DOHH2 (cell line): ENCODE measurements at regions not wholly inside any gene's neighbourhood (a gene's known extent, or its start where the extent isn't known, plus 50 kb on each side); places are given as distances from the start of the nearest gene placed in this dataset.

Experiments
- H3F3A ChIP-seq: fragments of 200-600 bp; sonication (generic), shearing (Covaris generic); 2 replicates; pipeline ENCODE4 v1.6.0; 2016; ENCODE audit warnings: antibody characterized with exemption, mild to moderate bottlenecking; ENCODE audit not compliant: control insufficient read depth, insufficient read depth
- H3K27ac ChIP-seq: fragments of 200-600 bp; sonication (generic); 2 replicates; pipeline ENCODE4 v1.5.1; 2014; ENCODE audit warnings: low read depth, mild to moderate bottlenecking, low read length, moderate library complexity
- H3K27me3 ChIP-seq: fragments of 200-600 bp; sonication (generic); 2 replicates; pipeline ENCODE4 v1.6.1; 2014; ENCODE audit warnings: mild to moderate bottlenecking, low read length, mixed read lengths; ENCODE audit not compliant: control insufficient read depth
- H3K36me3 ChIP-seq: fragments of 200-600 bp; sonication (generic); 2 replicates; pipeline ENCODE4 v1.6.1; 2014; ENCODE audit warnings: mild to moderate bottlenecking, low read length, moderate library complexity, mixed read lengths; ENCODE audit not compliant: control insufficient read depth
- H3K4me1 ChIP-seq: fragments of 200-600 bp; sonication (generic); 2 replicates; pipeline ENCODE4 v1.6.1; 2014; ENCODE audit warnings: mild to moderate bottlenecking, low read length, mixed read lengths; ENCODE audit not compliant: control insufficient read depth
- H3K4me2 ChIP-seq: fragments of 200-600 bp; sonication (generic); 2 replicates; pipeline ENCODE4 v1.6.0; 2014; ENCODE audit warnings: mild to moderate bottlenecking, low read length, moderate library complexity
- H3K4me3 ChIP-seq: fragments of 200-600 bp; sonication (generic); 2 replicates; pipeline ENCODE4 v1.5.1; 2014; ENCODE audit warnings: mild to moderate bottlenecking, low read length, mixed read lengths
- H3K79me2 ChIP-seq: fragments of 200-600 bp; sonication (generic); 2 replicates; pipeline ENCODE4 v1.6.1; 2014; ENCODE audit warnings: mild to moderate bottlenecking, low read length, mixed read lengths; ENCODE audit not compliant: control insufficient read depth
- H3K9me2 ChIP-seq: fragments of 200-600 bp; sonication (generic); replicated peaks from 2 replicates; pipeline ENCODE4 v1.6.1; 2014; ENCODE audit warnings: mild to moderate bottlenecking, low read length, mixed read lengths; ENCODE audit not compliant: control insufficient read depth
- H3K9me3 ChIP-seq: fragments of 200-600 bp; sonication (generic); 2 replicates; pipeline ENCODE4 v1.6.1; 2014; ENCODE audit warnings: antibody characterized with exemption, low read length, mixed read lengths; ENCODE audit not compliant: control insufficient read depth, insufficient read depth
- H4K20me1 ChIP-seq: fragments of 200-600 bp; sonication (generic); 2 replicates; pipeline ENCODE4 v1.6.0; 2014; ENCODE audit warnings: low read depth, mild to moderate bottlenecking, antibody characterized with exemption, low read length, moderate library complexity; ENCODE audit not compliant: control insufficient read depth, insufficient read depth
- CTCF ChIP-seq: fragments of 200-600 bp; sonication (generic); IDR thresholded peaks from one replicate; pipeline ENCODE4 v1.5.1; 2014; ENCODE audit warnings: antibody characterized with exemption, mild to moderate bottlenecking, low read depth, low read length; ENCODE audit not compliant: poor library complexity, severe bottlenecking
- EZH2phosphoT487 ChIP-seq: fragments of 200-600 bp; sonication (generic); IDR thresholded peaks from 2 replicates; pipeline ENCODE4 v1.6.1; 2017; ENCODE audit warnings: borderline replicate concordance, mild to moderate bottlenecking, antibody characterized with exemption, low read length, moderate library complexity, mixed read lengths

DNA sequence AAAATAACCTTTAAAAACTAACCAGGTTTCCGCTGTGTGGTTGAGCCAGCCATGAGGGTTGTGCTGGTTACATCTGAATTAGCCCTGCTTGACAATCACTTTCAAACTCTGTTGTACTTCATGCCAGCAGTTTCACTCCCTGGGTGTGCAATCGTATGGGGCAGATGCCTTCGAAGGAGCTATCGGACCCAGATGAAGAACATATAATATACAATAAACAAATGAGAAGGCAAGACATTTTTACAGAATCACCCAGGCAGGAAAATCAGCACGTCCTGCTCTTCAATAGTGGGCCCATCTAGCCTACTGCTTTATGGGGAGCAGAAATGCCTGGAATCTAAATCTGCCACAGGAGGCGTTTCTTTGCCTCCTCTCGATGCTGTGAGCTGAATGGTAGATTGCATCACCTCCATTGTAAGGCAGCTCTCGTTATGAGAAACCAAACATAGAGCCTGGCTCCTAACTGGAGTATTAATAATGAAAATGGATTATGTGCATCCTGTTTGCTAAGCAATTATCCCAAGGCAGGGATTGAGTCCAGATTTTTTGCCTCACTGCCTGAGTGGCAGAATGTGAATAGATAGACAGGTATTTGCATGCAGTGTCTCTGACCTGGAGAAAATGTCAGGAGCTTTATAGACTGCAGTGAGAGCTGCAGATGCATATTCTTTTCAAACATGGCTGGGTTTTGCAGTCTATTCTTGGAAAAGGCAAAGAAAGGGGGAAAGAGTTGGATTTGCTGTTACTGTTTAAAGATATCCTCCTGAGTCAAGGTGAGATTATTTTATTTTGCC, 143.3 kb upstream of the SMARCA2 start:
- Histone ChIP-seq H3K27me3 (peaks cover 32% of the 10 kb centered on the region), H3K9me2 (no peaks in the 10 kb centered on the region)
- TF ChIP-seq EZH2phosphoT487 (no peak), CTCF (no peak)

DNA sequence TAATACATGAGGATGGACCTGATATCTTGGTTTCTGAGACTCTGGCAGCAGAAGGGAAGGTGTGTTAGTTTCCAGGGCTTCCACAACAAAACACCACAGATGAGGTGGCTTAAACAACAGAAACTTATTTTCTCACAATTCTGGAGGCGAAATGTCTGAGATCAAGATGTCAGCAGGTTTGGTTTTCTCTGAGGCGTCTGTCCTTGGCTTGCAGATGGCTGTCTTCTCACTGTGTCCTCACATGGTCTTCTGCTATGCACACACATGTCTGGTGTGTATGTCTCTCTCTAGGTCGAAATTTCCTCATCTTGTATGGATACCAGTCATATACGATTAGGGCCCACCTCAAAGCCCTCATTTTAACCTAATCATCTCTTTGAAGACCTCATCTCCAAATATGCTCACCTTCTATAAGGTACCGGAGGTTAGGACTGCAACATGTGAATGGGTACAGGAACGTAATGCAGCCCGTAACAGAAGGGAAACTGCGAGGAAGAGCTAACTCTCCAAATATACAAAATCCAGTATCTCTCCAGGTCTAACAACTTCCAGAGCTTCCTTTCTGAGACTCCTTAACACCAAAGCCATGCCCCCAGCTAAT, 139.8 kb upstream of the SMARCA2 start:
- Histone ChIP-seq H3K4me2 (no peak overlapping the region), H4K20me1 (no peaks in the 10 kb centered on the region), H3K36me3 (no peaks in the 10 kb centered on the region), H3K4me1 (no peaks in the 10 kb centered on the region), H3K79me2 (no peaks in the 10 kb centered on the region), H3K4me3 (no peak overlapping the region), H3K9me3 (no peaks in the 10 kb centered on the region), H3K27ac (no peak overlapping the region), H3F3A (no peaks in the 10 kb centered on the region), H3K9me2 (no peaks in the 10 kb centered on the region), H3K27me3 (peaks cover 52% of the 10 kb centered on the region)
- TF ChIP-seq EZH2phosphoT487 (no peak), CTCF (no peak)

More for the DNA sequence above, 143.3 kb upstream of the SMARCA2 start:
- Histone ChIP-seq H4K20me1 (no peaks in the 10 kb centered on the region), H3K36me3 (no peaks in the 10 kb centered on the region), H3K9me3 (no peaks in the 10 kb centered on the region), H3F3A (no peaks in the 10 kb centered on the region), H3K79me2 (no peaks in the 10 kb centered on the region), H3K4me1 (no peaks in the 10 kb centered on the region), H3K27ac (no peak overlapping the region), H3K4me3 (no peak overlapping the region), H3K4me2 (no peak overlapping the region)

DNA sequence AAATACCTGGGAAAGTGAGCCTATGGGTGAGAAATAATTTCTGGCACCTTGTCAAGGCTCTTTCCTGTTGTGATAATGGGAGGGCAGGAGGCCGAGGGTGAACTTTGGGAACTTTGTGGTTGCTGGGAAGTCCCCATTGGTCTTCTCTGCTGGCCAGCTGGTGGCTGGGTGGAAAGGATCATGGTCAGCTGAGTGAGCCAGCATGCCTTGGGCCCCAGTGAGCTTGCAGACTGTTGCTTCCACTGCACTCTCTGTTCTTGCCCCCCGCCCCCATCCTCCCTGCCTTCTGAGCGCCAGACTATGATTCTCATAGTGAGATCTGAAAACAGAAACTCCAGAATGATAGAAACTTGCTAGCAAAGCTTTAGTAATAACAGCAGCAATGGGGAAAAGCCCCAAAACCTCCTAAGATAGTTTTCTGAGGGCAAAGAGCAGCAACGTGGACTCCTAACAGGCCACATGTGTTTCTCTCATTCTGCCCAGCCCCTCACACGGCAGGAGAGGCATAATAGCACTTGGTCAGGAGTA, 139.2 kb upstream of the SMARCA2 start:
- Histone ChIP-seq H3K4me1 (no peaks in the 10 kb centered on the region), H3K79me2 (no peaks in the 10 kb centered on the region), H3K9me3 (no peaks in the 10 kb centered on the region), H4K20me1 (no peaks in the 10 kb centered on the region), H3K27ac (no peak overlapping the region), H3K4me3 (no peak overlapping the region), H3K9me2 (no peaks in the 10 kb centered on the region), H3K36me3 (no peaks in the 10 kb centered on the region), H3F3A (no peaks in the 10 kb centered on the region), H3K4me2 (no peak overlapping the region), H3K27me3 (peaks cover 51% of the 10 kb centered on the region)
- TF ChIP-seq EZH2phosphoT487 = no peak
- TF ChIP-seq CTCF = no peak
